Inflammatory macrophage (primary cell): ENCODE measurements at regions not wholly inside any gene's neighbourhood (a gene's known extent, or its start where the extent isn't known, plus 50 kb on each side); places are given as distances from the start of the nearest gene placed in this dataset.

Experiments
- DNase-seq, 2 donors: peaks; one replicate each; pipeline ENCODE4 v3.0.0-alpha.2; 2020 to 2022

- DNase-seq, result no peak
Observed at GRCh38 chr4:15376594-15376993, 51.2 kb upstream of the C1QTNF7 start.
